PC-3 (cell line): ENCODE measurements at regions not wholly inside any gene's neighbourhood (a gene's known extent, or its start where the extent isn't known, plus 50 kb on each side); places are given as distances from the start of the nearest gene placed in this dataset.
A peak's percentile ranks its signal among the peaks of the same experiment; 100 is the strongest.

Experiments used
- ATAC-seq: fragments of 200-7000 bp; cut with Tn5 transposase; 2 replicates; pipeline ENCODE4 v1.9.1; 2020; ENCODE audit warnings: mild to moderate bottlenecking, moderate library complexity
- BruUV-seq: library from RNA; stranded (reverse); fragments of 400-500 nt; replicated peaks from 2 replicates; lab custom pipeline; 2021; lab: Mats Ljungman, UMichigan
- CTCF ChIA-PET: fragments of 300-600 bp; sonication (Branson Sonifier 250); formaldehyde crosslinking; loops from one replicate; lab custom pipeline; 2022; ENCODE audit warnings: antibody characterized with exemption; lab: Charles Lee
- POLR2A ChIA-PET: fragments of 300-600 bp; sonication (Branson Sonifier 250); formaldehyde crosslinking; loops from one replicate; lab custom pipeline; 2022; ENCODE audit warnings: antibody characterized with exemption; ENCODE audit not compliant: unreplicated experiment; lab: Charles Lee
- DNase-seq: peaks from one replicate; pipeline ENCODE4 v3.0.0-alpha.2; 2015
- H2AFZ ChIP-seq: fragments of 300-600 bp; sonication (generic); 2 replicates; pipeline ENCODE4 v1.6.0; 2016; ENCODE audit warnings: antibody characterized with exemption, low read length
- H3F3A ChIP-seq: fragments of 300-600 bp; sonication (generic); one replicate; pipeline ENCODE4 v1.6.0; 2017; ENCODE audit warnings: antibody characterized with exemption, low read length, control low read depth, mild to moderate bottlenecking; ENCODE audit not compliant: unreplicated experiment
- H3K27ac ChIP-seq: fragments of 300-600 bp; sonication (generic); 2 replicates; pipeline ENCODE4 v1.5.1; 2016; ENCODE audit warnings: mild to moderate bottlenecking, low read length
- H3K27me3 ChIP-seq: fragments of 300-600 bp; sonication (generic); 2 replicates; pipeline ENCODE4 v1.6.1; 2016; ENCODE audit warnings: low read length, mixed read lengths
- H3K36me3 ChIP-seq: fragments of 300-600 bp; sonication (generic); 2 replicates; pipeline ENCODE4 v1.6.1; 2016; ENCODE audit warnings: low read depth, mixed run types, low read length, mixed read lengths
- H3K4me1 ChIP-seq: fragments of 300-600 bp; sonication (generic); 2 replicates; pipeline ENCODE4 v1.5.1; 2016; ENCODE audit warnings: low read length; ENCODE audit not compliant: insufficient read depth
- H3K4me2 ChIP-seq: fragments of 300-600 bp; sonication (generic); 2 replicates; pipeline ENCODE4 v1.6.0; 2016; ENCODE audit warnings: low read length
- H3K4me3 ChIP-seq: fragments of 300-600 bp; sonication (generic); 2 replicates; pipeline ENCODE4 v1.5.1; 2016; ENCODE audit warnings: mild to moderate bottlenecking, low read length, mixed read lengths
- H3K79me2 ChIP-seq: fragments of 300-600 bp; sonication (generic); 2 replicates; pipeline ENCODE4 v1.6.1; 2017; ENCODE audit warnings: low read length, mixed read lengths
- H3K9ac ChIP-seq: fragments of 300-600 bp; sonication (generic); 2 replicates; pipeline ENCODE4 v1.6.0; 2016; ENCODE audit warnings: mild to moderate bottlenecking, low read length
- H3K9me2 ChIP-seq: fragments of 300-600 bp; sonication (generic); replicated peaks from 2 replicates; pipeline ENCODE4 v1.6.1; 2016; ENCODE audit warnings: mixed run types, low read length, mixed read lengths
- H3K9me3 ChIP-seq: fragments of 300-600 bp; sonication (generic); 2 replicates; pipeline ENCODE4 v1.6.1; 2016; ENCODE audit warnings: low read length, mixed read lengths
- H4K20me1 ChIP-seq: fragments of 300-600 bp; sonication (generic); 2 replicates; pipeline ENCODE4 v1.6.1; 2016; ENCODE audit warnings: low read length, mixed read lengths
- EZH2 ChIP-seq: fragments of 300-600 bp; sonication (generic); IDR thresholded peaks from one replicate; pipeline ENCODE4 v1.6.1; 2017; ENCODE audit warnings: antibody characterized with exemption, mild to moderate bottlenecking, low read length; ENCODE audit not compliant: unreplicated experiment
- EZH2phosphoT487 ChIP-seq: fragments of 300-600 bp; sonication (generic); IDR thresholded peaks from 2 replicates; pipeline ENCODE4 v1.6.1; 2018; ENCODE audit warnings: mild to moderate bottlenecking, antibody characterized with exemption, low read length, borderline replicate concordance
- intact Hi-C: fragments of 100-400 bp; cut with micrococcal nuclease; formaldehyde crosslinking; loops from 2 replicates; pipeline ENCODE4 v1.9.0; 2023
- TF ChIP-seq, protein P1 (sequence below): fragments of 300-600 bp; sonication (generic); conservative IDR thresholded peaks from 2 replicates; pipeline ENCODE4 v1.5.1; 2017; ENCODE audit warnings: antibody characterized with exemption, low read depth, mild to moderate bottlenecking, low read length

DNA sequence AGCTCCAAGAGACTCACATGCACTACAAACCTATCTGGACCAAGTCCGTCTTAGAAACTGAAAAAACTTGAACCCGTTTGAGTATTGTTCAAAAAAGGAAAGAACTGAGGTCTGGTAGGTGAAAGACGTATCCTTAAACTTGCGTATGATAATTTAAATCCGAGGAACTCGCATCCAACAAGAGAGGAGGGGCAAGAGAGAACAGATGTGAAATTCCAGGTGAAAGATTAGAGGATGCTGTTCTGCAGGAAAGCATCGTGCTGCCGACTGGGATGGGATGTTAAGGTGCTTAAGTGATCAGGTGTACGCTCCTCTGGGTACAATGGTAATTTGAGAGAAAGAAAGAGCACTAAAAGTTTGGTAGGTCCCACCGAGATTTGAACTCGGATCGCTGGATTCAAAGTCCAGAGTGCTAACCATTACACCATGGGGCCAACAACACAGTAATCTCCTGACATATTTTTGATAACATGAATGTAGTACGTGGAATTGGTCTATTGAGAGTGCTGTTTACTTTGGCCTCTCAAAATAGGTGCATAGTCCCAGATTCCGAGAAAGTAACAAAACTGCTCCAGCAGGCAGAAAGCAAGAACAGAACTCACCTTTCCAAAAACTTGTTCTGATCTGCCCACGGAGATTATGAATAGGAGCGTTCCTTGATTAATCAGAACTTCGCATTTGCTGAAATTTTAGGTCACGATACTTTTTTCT is 53.5 kb upstream of the BTN3A2 start:
- intact Hi-C loops = loop anchor here (1.0 kb wide), 3 partner anchors 19 to 258 kb away; a partner anchor contains a TSS
- no peak for TF ChIP-seq EZH2
- no peak for TF ChIP-seq EZH2phosphoT487
- TF ChIP-seq, protein P1, sequence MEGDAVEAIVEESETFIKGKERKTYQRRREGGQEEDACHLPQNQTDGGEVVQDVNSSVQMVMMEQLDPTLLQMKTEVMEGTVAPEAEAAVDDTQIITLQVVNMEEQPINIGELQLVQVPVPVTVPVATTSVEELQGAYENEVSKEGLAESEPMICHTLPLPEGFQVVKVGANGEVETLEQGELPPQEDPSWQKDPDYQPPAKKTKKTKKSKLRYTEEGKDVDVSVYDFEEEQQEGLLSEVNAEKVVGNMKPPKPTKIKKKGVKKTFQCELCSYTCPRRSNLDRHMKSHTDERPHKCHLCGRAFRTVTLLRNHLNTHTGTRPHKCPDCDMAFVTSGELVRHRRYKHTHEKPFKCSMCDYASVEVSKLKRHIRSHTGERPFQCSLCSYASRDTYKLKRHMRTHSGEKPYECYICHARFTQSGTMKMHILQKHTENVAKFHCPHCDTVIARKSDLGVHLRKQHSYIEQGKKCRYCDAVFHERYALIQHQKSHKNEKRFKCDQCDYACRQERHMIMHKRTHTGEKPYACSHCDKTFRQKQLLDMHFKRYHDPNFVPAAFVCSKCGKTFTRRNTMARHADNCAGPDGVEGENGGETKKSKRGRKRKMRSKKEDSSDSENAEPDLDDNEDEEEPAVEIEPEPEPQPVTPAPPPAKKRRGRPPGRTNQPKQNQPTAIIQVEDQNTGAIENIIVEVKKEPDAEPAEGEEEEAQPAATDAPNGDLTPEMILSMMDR = no peak
- ChIA-PET POLR2A (no interaction called here), CTCF (no interaction called here)
- peak overlapping the region; percentile 37 for H3K9ac ChIP-seq
- no peaks in the 10 kb centered on the region for H4K20me1 ChIP-seq
- H3F3A ChIP-seq = peaks cover 8% of the 10 kb centered on the region
- H3K36me3 ChIP-seq = no peaks in the 10 kb centered on the region
- ATAC-seq = peak; percentile 33
- H3K9me3 ChIP-seq = no peaks in the 10 kb centered on the region
- no peaks in the 10 kb centered on the region for H3K27me3 ChIP-seq
- BruUV-seq = no TSS peak
- peak; percentile 92 for DNase-seq
- H3K9me2 ChIP-seq = no peaks in the 10 kb centered on the region
- peaks cover 28% of the 10 kb centered on the region for H3K4me1 ChIP-seq
- H3K4me3 ChIP-seq = peak overlapping the region; percentile 73
- H3K27ac ChIP-seq = peak overlapping the region; percentile 41
- no peaks in the 10 kb centered on the region for H3K79me2 ChIP-seq
- H2AFZ ChIP-seq = peak overlapping the region; percentile 82
- peak overlapping the region; percentile 88 for H3K4me2 ChIP-seq

DNA sequence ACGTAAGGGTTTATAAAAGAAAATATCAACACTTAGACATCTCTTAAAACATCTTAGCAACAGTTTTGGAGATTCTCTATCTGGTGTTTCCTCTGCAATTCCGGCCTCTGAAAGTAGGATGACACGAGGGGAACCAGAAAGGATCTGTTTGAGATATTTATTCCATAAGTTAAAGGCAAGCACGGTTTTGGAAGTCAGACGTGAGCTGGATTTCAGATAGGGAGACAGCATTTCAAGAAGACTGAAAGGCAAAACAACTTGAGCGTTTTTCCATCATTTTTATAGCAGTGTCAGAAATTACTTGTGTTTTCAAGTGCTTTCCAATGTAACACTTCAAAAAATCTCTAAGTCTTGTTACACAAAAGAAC is 52.9 kb upstream of the BTN3A2 start:
- ATAC-seq = no peak
- H3K9ac ChIP-seq = peak overlapping the region; percentile 37
- intact Hi-C loops = loop anchor here (1.0 kb wide), 3 partner anchors 18 to 257 kb away; a partner anchor contains a TSS
- peak; percentile 18 for DNase-seq
- H2AFZ ChIP-seq = peak overlapping the region; percentile 82
- H3K9me2 ChIP-seq = no peaks in the 10 kb centered on the region
- H3K36me3 ChIP-seq = no peaks in the 10 kb centered on the region
- peaks cover 8% of the 10 kb centered on the region for H3F3A ChIP-seq
- H3K9me3 ChIP-seq = no peaks in the 10 kb centered on the region
- peak overlapping the region; percentile 88 for H3K4me2 ChIP-seq
- H4K20me1 ChIP-seq = no peaks in the 10 kb centered on the region
- H3K4me3 ChIP-seq = peak overlapping the region; percentile 73
- TF ChIP-seq EZH2 = no peak
- TF ChIP-seq, protein P1 = no peak
- no peak for TF ChIP-seq EZH2phosphoT487
- peaks cover 28% of the 10 kb centered on the region for H3K4me1 ChIP-seq
- BruUV-seq = no TSS peak
- POLR2A ChIA-PET = no interaction called here
- H3K27ac ChIP-seq = peak overlapping the region; percentile 41
- no peaks in the 10 kb centered on the region for H3K27me3 ChIP-seq
- CTCF ChIA-PET = no interaction called here
- H3K79me2 ChIP-seq = no peaks in the 10 kb centered on the region
